ENCODE measurements at regions not wholly inside any gene's neighbourhood (a gene's known extent, or its start where the extent isn't known, plus 50 kb on each side); places are given as distances from the start of the nearest gene placed in this dataset.

DNA sequence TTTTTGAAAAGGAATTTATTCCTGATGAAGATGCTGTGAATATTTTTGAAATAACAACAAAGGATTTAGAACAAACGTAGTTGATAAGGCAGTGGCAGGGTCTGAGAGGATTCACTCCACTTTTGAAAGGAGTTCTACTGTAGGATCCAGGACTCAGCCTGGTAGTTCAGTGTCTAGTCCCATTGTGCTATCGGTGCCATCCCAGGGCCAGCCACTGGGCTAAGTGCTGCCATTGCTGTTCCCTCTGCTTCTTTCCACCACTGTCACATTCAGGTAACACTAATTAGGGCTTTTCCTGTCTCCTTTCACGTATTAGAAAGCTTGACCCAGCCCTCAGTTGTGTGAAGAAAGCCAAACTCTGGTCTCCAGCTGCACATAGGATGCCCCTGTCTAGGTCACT is 177.3 kb downstream of the TEX36 start:
- H3K4me1 ChIP-seq (ENCODE audit: control insufficient read depth, insufficient read depth, low read length) = no peaks in the 10 kb centered on the region
- H2AFZ ChIP-seq (ENCODE audit: control insufficient read depth, low read depth, low read length) = no peak overlapping the region
- POLR2A ChIA-PET = no interaction called here
- H3K27me3 ChIP-seq (replicated peaks in 1 of 2; ENCODE audit: control insufficient read depth in 2 of 2, insufficient read depth in 2 of 2, low read length in 1 of 2) = peaks cover 0 to 2% of the 10 kb centered on the region in 2 experiments; a peak in 1 of 4 replicates
- BruUV-seq (replicated peaks) = no TSS peak
- TF ChIP-seq CHD4 (IDR thresholded peaks at IDR 0.05) (no peak), PML (IDR thresholded peaks at IDR 0.05; ENCODE audit: low read length) (no peak), EGR1 (IDR thresholded peaks at IDR 0.05; ENCODE audit: borderline replicate concordance in 1 of 2, low read depth in 2 of 2, low read length in 2 of 2) (no peak), DPF2 (IDR thresholded peaks at IDR 0.05) (no peak), CHD1 (IDR thresholded peaks at IDR 0.05; ENCODE audit: low read depth, low read length) (no peak), RFX5 (IDR thresholded peaks at IDR 0.05; ENCODE audit: low read depth, low read length) (no peak), MYC (IDR thresholded peaks at IDR 0.05; ENCODE audit: insufficient read depth, insufficient read length, insufficient replicate concordance, low read length, severe bottlenecking) (no peak)
- TF ChIP-seq, protein P1, sequence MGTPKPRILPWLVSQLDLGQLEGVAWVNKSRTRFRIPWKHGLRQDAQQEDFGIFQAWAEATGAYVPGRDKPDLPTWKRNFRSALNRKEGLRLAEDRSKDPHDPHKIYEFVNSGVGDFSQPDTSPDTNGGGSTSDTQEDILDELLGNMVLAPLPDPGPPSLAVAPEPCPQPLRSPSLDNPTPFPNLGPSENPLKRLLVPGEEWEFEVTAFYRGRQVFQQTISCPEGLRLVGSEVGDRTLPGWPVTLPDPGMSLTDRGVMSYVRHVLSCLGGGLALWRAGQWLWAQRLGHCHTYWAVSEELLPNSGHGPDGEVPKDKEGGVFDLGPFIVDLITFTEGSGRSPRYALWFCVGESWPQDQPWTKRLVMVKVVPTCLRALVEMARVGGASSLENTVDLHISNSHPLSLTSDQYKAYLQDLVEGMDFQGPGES (IDR thresholded peaks at IDR 0.05) = no peak
- TF ChIP-seq, protein P2, sequence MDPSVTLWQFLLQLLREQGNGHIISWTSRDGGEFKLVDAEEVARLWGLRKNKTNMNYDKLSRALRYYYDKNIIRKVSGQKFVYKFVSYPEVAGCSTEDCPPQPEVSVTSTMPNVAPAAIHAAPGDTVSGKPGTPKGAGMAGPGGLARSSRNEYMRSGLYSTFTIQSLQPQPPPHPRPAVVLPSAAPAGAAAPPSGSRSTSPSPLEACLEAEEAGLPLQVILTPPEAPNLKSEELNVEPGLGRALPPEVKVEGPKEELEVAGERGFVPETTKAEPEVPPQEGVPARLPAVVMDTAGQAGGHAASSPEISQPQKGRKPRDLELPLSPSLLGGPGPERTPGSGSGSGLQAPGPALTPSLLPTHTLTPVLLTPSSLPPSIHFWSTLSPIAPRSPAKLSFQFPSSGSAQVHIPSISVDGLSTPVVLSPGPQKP (IDR thresholded peaks at IDR 0.05; ENCODE audit: low read depth, low read length) = no peak
- CTCF ChIA-PET = no interaction called here
- in situ Hi-C loops (cut with MboI) (no loop called here), intact Hi-C loops (cut with micrococcal nuclease; ENCODE audit: unreplicated experiment) (no loop called here)
- no peaks in the 10 kb centered on the region for H3K79me2 ChIP-seq (ENCODE audit: control insufficient read depth, insufficient read depth, low read length)
- no peaks in the 10 kb centered on the region for H3K36me3 ChIP-seq (ENCODE audit: control insufficient read depth in 2 of 2, insufficient read depth in 2 of 2, low read length in 1 of 2)
- H3K9ac ChIP-seq (ENCODE audit: control insufficient read depth, insufficient read depth, low read length) = no peak overlapping the region
- WGBS (ENCODE audit: insufficient coverage, insufficient replicate concordance, low lambda C conversion rate, missing lambda C conversion rate) = 29% methylated on average over 3 of the region's 3 CpGs
- no peak overlapping the region for H3K4me3 ChIP-seq
- FAIRE-seq (no peak), ATAC-seq (no peak), DNase-seq (ENCODE audit: low read depth, low spot score) (no peak)
- RAD21 ChIA-PET (ENCODE audit: unreplicated experiment) = no interaction called here
- SMC1A ChIA-PET (ENCODE audit: uncharacterized antibody, unreplicated experiment) = no interaction called here
- H3K9me3 ChIP-seq (replicated peaks; ENCODE audit: control insufficient read depth, insufficient read depth, low read length) = no peaks in the 10 kb centered on the region
- no peak overlapping the region for H3K27ac ChIP-seq (ENCODE audit: control insufficient read depth, insufficient read depth)
- H4K20me1 ChIP-seq (ENCODE audit: control insufficient read depth, insufficient read depth) = no peaks in the 10 kb centered on the region
- no peak overlapping the region for H3K4me2 ChIP-seq (ENCODE audit: control insufficient read depth, insufficient read depth)
